NCI-H524 treated with DMSO at 0.1 percent for 48 hours (cell line): ENCODE measurements at regions not wholly inside any gene's neighbourhood (a gene's known extent, or its start where the extent isn't known, plus 50 kb on each side); places are given as distances from the start of the nearest gene placed in this dataset.
"Not testable (repeated sequence)": the region's sequence is repeated elsewhere in the genome, so short reads cannot be mapped to it uniquely, and the experiment has no call there.

Experiments
- DNase-seq: peaks from one replicate; lab custom pipeline; 2025; lab: John Stamatoyannopoulos, UW

GRCh38 chr16:76984196-76984595 lies 206.8 kb upstream of the MON1B start:
- DNase-seq, result no peak

- DNase-seq, result no peak
Measured at GRCh38 chr16:76985392-76986045, 205.5 kb upstream of the MON1B start.

GRCh38 chr16:76988526-76988925 lies 202.5 kb upstream of the MON1B start:
- DNase-seq, result no peak

GRCh38 chr16:77002644-77003043 lies 188.3 kb upstream of the MON1B start:
- no peak for DNase-seq

- DNase-seq, result no peak
Measured at GRCh38 chr16:77009453-77009852, 181.5 kb upstream of the MON1B start.

GRCh38 chr16:77014441-77014840 lies 176.5 kb upstream of the MON1B start:
- DNase-seq, result no peak

- no peak for DNase-seq
Measured at GRCh38 chr16:77030600-77030999, 160.4 kb upstream of the MON1B start.

GRCh38 chr16:77033516-77033915 lies 157.5 kb upstream of the MON1B start:
- DNase-seq, result no peak

- DNase-seq, result no peak
Measured at GRCh38 chr16:77035361-77035760, 155.6 kb upstream of the MON1B start.

GRCh38 chr16:77037696-77038347 lies 153.2 kb upstream of the MON1B start:
- no peak for DNase-seq

GRCh38 chr16:77041468-77041867 lies 149.5 kb upstream of the MON1B start:
- DNase-seq, result no peak

- peak; percentile 37 for DNase-seq
Measured at GRCh38 chr16:77043076-77043475, 147.9 kb upstream of the MON1B start.

- no peak for DNase-seq
Measured at GRCh38 chr16:77046206-77046605, 144.8 kb upstream of the MON1B start.

- no peak for DNase-seq
Measured at GRCh38 chr16:77048085-77048484, 142.9 kb upstream of the MON1B start.

- DNase-seq, result no peak
Measured at GRCh38 chr16:77049577-77049976, 141.4 kb upstream of the MON1B start.

- not testable (repeated sequence) for DNase-seq
Measured at GRCh38 chr16:77056597-77056996, 134.4 kb upstream of the MON1B start.

GRCh38 chr16:77057161-77057774 lies 133.7 kb upstream of the MON1B start:
- no peak for DNase-seq

- DNase-seq, result no peak
Measured at GRCh38 chr16:77059446-77059845, 131.5 kb upstream of the MON1B start.

GRCh38 chr16:77060614-77061013 lies 130.4 kb upstream of the MON1B start:
- no peak for DNase-seq

- no peak for DNase-seq
Measured at GRCh38 chr16:77062878-77063675, 127.9 kb upstream of the MON1B start.

GRCh38 chr16:77063676-77064016 lies 127.3 kb upstream of the MON1B start:
- no peak for DNase-seq

GRCh38 chr16:77064037-77064436 lies 127.0 kb upstream of the MON1B start:
- DNase-seq, result no peak
